Adrenal gland (tissue), 9 donors: ENCODE measurements at regions not wholly inside any gene's neighbourhood (a gene's known extent, or its start where the extent isn't known, plus 50 kb on each side); places are given as distances from the start of the nearest gene placed in this dataset.

Experiments
- DNase-seq, 7 donors: peaks; one replicate each; pipeline ENCODE4 v3.0.0-alpha.2; 2019 to 2020
- H3K27ac ChIP-seq, 5 donors: fragments of 200-600 bp; sonication (generic) in 4 of 5; 1 replicate in 3 of 5; 2 replicates in 2 of 5; pipeline versions ENCODE4 v1.5.1 to v1.8.0; 2016 to 2020; ENCODE audit warnings: mild to moderate bottlenecking in 1 of 5
- H3K27me3 ChIP-seq: fragments of 200-600 bp; 2 replicates; pipeline ENCODE4 v1.8.0; 2021
- H3K36me3 ChIP-seq, 2 donors: fragments of 200-600 bp; replicated peaks in 1 of 2; 1 replicate in 1 of 2; 2 replicates in 1 of 2; pipeline versions ENCODE4 v1.5.1 to v1.8.0; 2018 to 2022
- H3K4me1 ChIP-seq, 2 donors: fragments of 200-600 bp; replicated peaks in 1 of 2; 1 replicate in 1 of 2; 2 replicates in 1 of 2; pipeline versions ENCODE4 v1.5.1 to v1.8.0; 2018 to 2021
- H3K4me3 ChIP-seq, 4 donors: fragments of 200-600 bp; sonication (generic) in 3 of 4; one replicate each; pipeline ENCODE4 v1.5.1; 2016 to 2018
- H3K9me3 ChIP-seq, 3 donors: fragments of 200-600 bp; sonication (generic) in 1 of 3; replicated peaks in 1 of 3; 1 replicate in 2 of 3; 2 replicates in 1 of 3; pipeline versions ENCODE4 v1.5.1 to v1.8.0; 2016 to 2021
- POLR2A ChIP-seq, 2 donors: fragments of 450-650 bp; IDR thresholded peaks; one replicate each; pipeline ENCODE4 v1.6.1; 2017; ENCODE audit warnings: antibody characterized with exemption in 2 of 2, mild to moderate bottlenecking in 2 of 2, moderate library complexity in 1 of 2
- WGBS, 4 donors: extraction: QIAGEN DNeasy Blood & Tissue Kit in 2 of 4; methylation state at CpG; one replicate each; pipeline versions ENCODE4 v1.1.5 to v1.1.7; 2013 to 2017; 5-methylcytosine and 5-hydroxymethylcytosine counted together
- intact Hi-C, 2 donors: fragments of 100-400 bp; cut with DNase I; formaldehyde crosslinking; loops; one replicate each; pipeline versions ENCODE4 v1.14.1 to v1.15.0; 2022 to 2023
- TF ChIP-seq, protein P1 (sequence below), 6 experiments: fragments of 450-650 bp in 4 of 6; fragments of 200-600 bp in 2 of 6; sonication (generic) in 1 of 6; IDR thresholded peaks; 1 replicate in 5 of 6; 2 replicates in 1 of 6; pipeline versions ENCODE4 v1.5.1 to v1.8.0; 2016 to 2021; ENCODE audit warnings: antibody characterized with exemption in 6 of 6, mild to moderate bottlenecking in 2 of 6, moderate library complexity in 1 of 6
- donor health status: healthy with polysubstance abuse.
- donor health status: Bipolar disorder and iron deficiency.
- donor health status: DM: yes; HTN: yes; CAD: no.
- donor health status: DM: no; HTN: no; CAD: no.
- donor health status: DM: no; HTN: no; CAD: no.

DNA sequence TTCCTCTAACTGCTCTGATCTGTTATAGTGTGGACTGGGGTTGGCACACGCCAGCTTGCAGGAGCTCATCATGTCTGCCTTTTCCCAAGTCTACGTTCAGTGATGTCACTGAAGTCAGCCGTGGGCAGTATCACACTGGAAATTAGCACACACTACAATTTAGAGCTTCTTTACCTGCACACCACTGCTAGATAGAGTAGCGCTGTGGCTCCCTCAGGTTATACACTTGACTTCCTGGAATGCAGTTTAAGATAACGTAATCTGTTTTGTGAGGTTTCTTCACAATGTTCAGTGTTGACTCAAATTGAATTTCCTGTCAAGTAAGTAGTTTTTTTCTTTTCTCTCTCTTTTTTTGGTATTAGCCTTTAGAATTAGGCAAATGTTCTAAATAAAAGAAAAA lies 487.2 kb downstream of the DCDC2C start:
- Histone ChIP-seq H3K36me3 (no peaks in the 10 kb centered on the region), H3K4me1 (no peaks in the 10 kb centered on the region), H3K4me3 (no peak overlapping the region), H3K27me3 (no peaks in the 10 kb centered on the region), H3K9me3 (no peaks in the 10 kb centered on the region), H3K27ac (no peak overlapping the region)
- intact Hi-C loops, result no loop called here
- TF ChIP-seq, protein P1, sequence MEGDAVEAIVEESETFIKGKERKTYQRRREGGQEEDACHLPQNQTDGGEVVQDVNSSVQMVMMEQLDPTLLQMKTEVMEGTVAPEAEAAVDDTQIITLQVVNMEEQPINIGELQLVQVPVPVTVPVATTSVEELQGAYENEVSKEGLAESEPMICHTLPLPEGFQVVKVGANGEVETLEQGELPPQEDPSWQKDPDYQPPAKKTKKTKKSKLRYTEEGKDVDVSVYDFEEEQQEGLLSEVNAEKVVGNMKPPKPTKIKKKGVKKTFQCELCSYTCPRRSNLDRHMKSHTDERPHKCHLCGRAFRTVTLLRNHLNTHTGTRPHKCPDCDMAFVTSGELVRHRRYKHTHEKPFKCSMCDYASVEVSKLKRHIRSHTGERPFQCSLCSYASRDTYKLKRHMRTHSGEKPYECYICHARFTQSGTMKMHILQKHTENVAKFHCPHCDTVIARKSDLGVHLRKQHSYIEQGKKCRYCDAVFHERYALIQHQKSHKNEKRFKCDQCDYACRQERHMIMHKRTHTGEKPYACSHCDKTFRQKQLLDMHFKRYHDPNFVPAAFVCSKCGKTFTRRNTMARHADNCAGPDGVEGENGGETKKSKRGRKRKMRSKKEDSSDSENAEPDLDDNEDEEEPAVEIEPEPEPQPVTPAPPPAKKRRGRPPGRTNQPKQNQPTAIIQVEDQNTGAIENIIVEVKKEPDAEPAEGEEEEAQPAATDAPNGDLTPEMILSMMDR (IDR thresholded peaks at IDR 0.05), result no peak
- no peak for TF ChIP-seq POLR2A (IDR thresholded peaks at IDR 0.05)
- 75 to 79% (median 75%) methylated on average over 5 of the region's 5 CpGs for WGBS, 4 donors
- DNase-seq, result no peak

DNA sequence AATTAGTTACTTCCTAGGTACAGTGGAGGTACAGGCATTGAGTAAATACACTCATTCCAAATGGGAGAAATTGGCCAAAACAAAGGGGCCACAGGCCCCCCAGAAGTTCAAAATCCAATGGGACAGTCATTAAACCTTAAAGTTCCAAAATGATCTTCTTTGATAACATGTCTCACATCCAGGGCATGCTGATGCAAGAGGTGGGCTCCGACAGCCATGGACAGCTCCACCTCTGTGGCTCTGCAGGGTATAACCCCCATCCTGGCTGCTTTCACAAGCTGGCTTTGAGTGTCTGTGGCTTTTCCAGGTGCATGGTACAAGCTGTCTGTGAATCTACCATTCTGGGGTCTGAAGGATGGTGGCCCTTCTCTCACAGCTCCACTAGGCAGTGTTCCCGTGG lies 488.7 kb downstream of the DCDC2C start:
- Histone ChIP-seq H3K9me3 (no peaks in the 10 kb centered on the region), H3K36me3 (no peaks in the 10 kb centered on the region), H3K4me3 (no peak overlapping the region), H3K27ac (no peak overlapping the region), H3K27me3 (no peaks in the 10 kb centered on the region), H3K4me1 (no peaks in the 10 kb centered on the region)
- intact Hi-C loops, result no loop called here
- DNase-seq, result no peak
- no peak for TF ChIP-seq POLR2A (IDR thresholded peaks at IDR 0.05)
- TF ChIP-seq, protein P1 (IDR thresholded peaks at IDR 0.05), result no peak
- 73 to 90% (median 83%) methylated on average over 2 of the region's 2 CpGs for WGBS, 4 donors

DNA sequence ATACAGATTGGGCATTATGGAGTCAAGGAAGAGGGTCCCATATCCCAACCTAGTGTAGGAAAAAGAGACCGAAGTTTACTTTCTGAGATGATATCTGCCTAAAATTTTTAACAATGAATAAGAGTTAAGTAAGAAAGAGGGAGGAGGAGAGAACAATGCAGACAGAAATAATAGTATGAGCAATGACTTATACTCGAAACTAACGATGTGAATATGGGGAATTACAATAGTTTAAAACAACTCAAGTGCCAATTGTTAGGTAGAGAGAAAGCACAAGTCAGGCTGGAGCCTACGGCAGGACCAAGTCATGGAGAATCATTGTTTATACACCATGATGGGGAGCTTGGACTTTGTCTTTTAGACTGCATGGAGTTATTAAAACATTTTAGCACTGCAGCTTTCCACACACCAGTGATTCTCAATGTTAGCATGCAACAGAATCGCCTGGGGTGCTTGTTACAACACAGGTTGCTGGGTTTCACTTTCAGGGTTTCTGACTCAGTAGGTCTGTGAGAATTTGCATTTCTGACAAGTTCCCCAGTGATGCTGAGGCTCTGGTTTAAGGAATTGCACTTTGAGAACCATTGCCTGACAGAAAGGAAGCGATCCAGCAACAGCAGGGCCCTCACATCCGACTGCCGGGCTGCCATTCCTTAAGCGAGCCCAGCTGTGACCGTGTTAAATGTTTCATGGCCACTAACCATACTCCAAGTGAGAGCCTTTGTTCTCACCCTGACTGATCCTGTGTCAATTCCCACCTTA lies 511.2 kb downstream of the DCDC2C start:
- intact Hi-C loops, result no loop called here
- Histone ChIP-seq H3K4me3 (no peak overlapping the region), H3K4me1 (no peaks in the 10 kb centered on the region), H3K36me3 (no peaks in the 10 kb centered on the region), H3K27ac (no peak overlapping the region), H3K9me3 (no peaks in the 10 kb centered on the region), H3K27me3 (no peaks in the 10 kb centered on the region)
- DNase-seq, result no peak
- 75 to 80% (median 77%) methylated on average over 10 of the region's 10 CpGs for WGBS, 4 donors
- TF ChIP-seq POLR2A (IDR thresholded peaks at IDR 0.05), result no peak

DNA sequence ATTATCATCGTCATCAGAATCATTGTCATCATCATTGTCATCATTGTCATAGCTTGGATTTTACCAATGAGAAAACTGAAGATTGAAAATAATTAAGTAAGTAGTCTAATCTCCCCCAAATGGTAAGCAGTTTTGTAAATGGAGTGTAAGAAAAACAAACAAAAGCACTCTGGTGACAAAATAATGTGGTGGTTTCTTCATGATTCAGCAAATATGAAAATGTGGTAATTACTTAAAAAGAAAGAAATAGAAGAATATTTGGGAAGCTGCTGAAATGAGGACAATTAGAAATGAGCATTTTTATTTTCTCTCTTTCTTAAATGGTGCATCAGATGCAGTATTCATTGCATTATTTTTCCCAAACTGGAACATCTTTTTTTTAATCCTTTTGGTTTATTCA lies 514.4 kb downstream of the DCDC2C start:
- intact Hi-C loops, result no loop called here
- Histone ChIP-seq H3K9me3 (no peaks in the 10 kb centered on the region), H3K4me1 (no peaks in the 10 kb centered on the region), H3K36me3 (no peaks in the 10 kb centered on the region), H3K27me3 (no peaks in the 10 kb centered on the region), H3K27ac (no peak overlapping the region), H3K4me3 (no peak overlapping the region)
- no peak for DNase-seq
- TF ChIP-seq, protein P1 (IDR thresholded peaks at IDR 0.05), result no peak
- no peak for TF ChIP-seq POLR2A (IDR thresholded peaks at IDR 0.05)
- 74 to 80% (median 75%) methylated on average over 1 of the region's 1 CpG for WGBS, 4 donors

DNA sequence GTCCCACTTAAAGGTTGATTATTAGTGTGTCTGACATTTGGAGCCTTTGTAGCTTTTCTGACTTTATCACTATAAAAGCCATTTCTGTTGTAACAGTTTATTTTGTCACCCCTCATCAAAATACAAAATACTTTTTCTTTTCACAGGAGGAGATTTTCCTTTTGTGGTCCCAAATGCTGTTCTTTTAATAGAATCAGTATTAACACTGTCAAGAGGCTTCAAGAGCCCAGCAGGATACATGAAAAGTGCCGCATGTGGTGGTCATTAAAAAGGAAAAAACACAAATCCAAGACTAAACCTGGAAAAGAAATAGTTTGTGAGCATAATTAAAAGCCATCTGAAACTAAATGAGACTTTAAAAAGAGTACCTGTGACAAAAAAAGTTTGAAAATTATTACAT lies 515.7 kb downstream of the DCDC2C start:
- TF ChIP-seq, protein P1 (IDR thresholded peaks at IDR 0.05), result no peak
- no peak for TF ChIP-seq POLR2A (IDR thresholded peaks at IDR 0.05)
- Histone ChIP-seq H3K36me3 (no peaks in the 10 kb centered on the region), H3K9me3 (no peaks in the 10 kb centered on the region), H3K27me3 (no peaks in the 10 kb centered on the region), H3K4me1 (no peaks in the 10 kb centered on the region), H3K27ac (no peak overlapping the region), H3K4me3 (no peak overlapping the region)
- DNase-seq, result no peak
- intact Hi-C loops, result no loop called here
- WGBS, 4 donors, result 76 to 82% (median 79%) methylated on average over 1 of the region's 1 CpG
